HFF-Myc (cell line): ENCODE measurements at regions not wholly inside any gene's neighbourhood (a gene's known extent, or its start where the extent isn't known, plus 50 kb on each side); places are given as distances from the start of the nearest gene placed in this dataset.
"Not testable (repeated sequence)": the region's sequence is repeated elsewhere in the genome, so short reads cannot be mapped to it uniquely, and the experiment has no call there.

Experiments used
- DNase-seq: peaks from one replicate; pipeline ENCODE4 v3.0.0-alpha.2; 2011; ENCODE audit warnings: low read depth; ENCODE audit errors: extremely low read depth
- H3K4me3 ChIP-seq: replicated peaks from 2 replicates; pipeline ENCODE4 v1.5.1; 2011; ENCODE audit warnings: low read depth, mild to moderate bottlenecking, control low read depth, low read length
- TF ChIP-seq, protein P1 (sequence below): IDR thresholded peaks from 2 replicates; pipeline ENCODE4 v1.5.1; 2012; ENCODE audit warnings: mild to moderate bottlenecking, low read depth, low read length, control low read depth; ENCODE audit errors: missing control alignments

DNA sequence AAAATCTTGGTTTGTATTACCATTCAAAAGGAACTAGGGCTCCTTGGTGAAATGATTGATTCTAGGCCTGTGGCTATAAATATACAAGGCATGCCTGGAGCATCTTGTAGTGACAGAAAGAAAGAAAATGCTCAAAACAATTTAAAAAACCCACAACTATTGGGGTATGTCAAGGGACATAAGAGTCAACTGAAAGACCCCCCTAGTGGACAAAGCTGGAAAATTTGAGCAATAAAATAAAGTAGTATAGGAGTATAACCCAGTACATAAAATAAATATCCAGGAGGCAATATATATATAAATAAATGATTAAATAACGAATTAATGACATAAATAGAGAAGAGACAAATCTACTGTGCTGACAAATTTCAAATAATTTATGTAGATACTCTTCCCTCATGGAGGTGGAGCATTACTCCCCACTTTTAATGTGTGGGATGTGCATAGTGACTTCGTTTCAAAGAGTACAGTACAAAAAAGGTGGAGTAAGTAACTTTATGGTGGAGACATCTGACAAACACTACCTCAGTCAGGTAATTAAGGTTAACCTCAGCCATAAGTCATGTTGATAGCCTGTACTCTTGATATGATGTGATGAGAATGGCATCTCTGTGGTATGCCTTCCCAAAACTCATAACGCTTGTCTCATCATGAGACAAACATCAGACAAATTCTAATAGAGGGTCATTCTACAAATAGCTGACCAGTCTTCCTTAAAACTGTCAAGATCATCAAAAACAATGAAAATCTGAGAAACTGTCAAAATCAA, 185.0 kb upstream of the GLRA2 start:
- TF ChIP-seq, protein P1, sequence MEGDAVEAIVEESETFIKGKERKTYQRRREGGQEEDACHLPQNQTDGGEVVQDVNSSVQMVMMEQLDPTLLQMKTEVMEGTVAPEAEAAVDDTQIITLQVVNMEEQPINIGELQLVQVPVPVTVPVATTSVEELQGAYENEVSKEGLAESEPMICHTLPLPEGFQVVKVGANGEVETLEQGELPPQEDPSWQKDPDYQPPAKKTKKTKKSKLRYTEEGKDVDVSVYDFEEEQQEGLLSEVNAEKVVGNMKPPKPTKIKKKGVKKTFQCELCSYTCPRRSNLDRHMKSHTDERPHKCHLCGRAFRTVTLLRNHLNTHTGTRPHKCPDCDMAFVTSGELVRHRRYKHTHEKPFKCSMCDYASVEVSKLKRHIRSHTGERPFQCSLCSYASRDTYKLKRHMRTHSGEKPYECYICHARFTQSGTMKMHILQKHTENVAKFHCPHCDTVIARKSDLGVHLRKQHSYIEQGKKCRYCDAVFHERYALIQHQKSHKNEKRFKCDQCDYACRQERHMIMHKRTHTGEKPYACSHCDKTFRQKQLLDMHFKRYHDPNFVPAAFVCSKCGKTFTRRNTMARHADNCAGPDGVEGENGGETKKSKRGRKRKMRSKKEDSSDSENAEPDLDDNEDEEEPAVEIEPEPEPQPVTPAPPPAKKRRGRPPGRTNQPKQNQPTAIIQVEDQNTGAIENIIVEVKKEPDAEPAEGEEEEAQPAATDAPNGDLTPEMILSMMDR, result no peak
- no peak for DNase-seq
- no peak overlapping the region for H3K4me3 ChIP-seq

DNA sequence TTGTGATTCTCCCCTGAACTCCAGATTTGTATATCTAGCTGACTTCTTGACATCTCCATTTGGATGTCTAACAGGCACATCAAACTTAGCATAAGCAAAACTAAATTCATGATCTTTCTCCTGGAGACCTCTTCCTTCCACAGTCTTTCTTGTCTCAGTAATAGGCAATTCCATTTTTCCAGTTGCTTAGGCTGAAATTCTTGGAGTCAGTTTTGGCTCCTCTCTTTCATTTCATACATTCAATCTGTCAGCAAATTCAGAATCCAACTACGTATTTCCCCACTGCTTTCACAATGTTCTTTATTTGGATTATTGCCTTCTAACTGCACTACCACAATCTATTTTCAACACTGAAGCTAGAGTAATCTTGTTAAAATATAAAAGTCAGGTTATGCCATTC, 219.9 kb upstream of the GLRA2 start:
- no peak overlapping the region for H3K4me3 ChIP-seq
- DNase-seq, result no peak
- TF ChIP-seq, protein P1, result no peak

DNA sequence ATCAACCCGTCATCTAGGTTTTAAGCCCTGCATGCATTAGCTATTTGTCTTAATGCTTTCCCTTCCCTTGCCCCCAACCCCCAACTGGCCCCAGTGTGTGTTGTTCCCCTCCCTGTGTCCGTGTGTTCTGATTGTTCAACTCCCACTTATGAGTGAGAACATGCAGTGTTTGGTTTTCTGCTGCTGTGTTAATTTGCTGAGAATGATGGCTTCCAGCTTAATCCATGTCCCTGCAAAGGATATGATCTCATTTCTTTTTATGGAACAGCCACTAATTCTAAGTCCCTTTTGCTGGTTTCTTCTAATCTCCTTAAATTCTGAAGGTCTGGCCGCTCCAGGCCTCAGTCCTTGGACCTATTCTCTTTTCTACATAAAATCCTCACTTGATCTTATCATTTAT, 220.4 kb upstream of the GLRA2 start:
- not testable (repeated sequence) for DNase-seq, H3K4me3 ChIP-seq

DNA sequence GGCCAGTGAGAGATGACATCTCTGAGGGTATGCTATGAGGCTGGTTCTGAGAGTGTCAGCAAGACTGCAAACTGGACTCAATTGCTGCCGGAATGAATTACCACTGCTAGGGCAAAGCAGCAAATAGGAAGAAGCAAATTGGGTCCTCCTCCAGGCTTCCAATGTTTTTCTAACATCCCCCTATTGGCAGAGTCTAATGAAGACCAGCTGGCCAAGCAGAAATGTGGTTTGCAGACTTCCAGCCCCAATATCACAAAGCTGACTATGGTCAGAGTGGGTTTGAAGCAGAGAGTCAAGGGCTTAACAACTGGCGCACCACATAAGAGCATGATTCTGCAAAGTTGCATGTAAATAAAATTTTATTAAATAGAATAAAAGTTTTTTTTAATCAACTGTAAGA, 225.4 kb upstream of the GLRA2 start:
- DNase-seq, result no peak
- no peak overlapping the region for H3K4me3 ChIP-seq
- TF ChIP-seq, protein P1, result no peak

DNA sequence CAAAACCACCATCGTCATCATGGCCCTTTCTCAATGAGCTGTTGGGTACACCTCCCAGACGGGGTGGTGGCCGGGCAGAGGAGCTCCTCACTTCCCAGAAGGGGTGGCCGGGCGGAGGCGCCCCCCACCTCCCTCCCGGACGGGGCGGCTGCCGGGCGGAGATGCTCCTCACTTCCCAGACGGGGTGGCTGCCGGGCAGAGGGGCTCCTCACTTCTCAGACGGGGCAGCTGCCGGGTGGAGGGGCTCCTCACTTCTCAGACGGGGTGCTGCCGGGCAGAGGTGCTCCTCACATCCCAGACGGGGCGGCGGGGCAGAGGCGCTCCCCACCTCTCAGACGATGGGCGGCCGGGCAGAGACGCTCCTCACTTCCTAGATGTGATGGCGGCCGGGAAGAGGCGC, 226.8 kb upstream of the GLRA2 start:
- H3K4me3 ChIP-seq, DNase-seq: not testable (repeated sequence)

DNA sequence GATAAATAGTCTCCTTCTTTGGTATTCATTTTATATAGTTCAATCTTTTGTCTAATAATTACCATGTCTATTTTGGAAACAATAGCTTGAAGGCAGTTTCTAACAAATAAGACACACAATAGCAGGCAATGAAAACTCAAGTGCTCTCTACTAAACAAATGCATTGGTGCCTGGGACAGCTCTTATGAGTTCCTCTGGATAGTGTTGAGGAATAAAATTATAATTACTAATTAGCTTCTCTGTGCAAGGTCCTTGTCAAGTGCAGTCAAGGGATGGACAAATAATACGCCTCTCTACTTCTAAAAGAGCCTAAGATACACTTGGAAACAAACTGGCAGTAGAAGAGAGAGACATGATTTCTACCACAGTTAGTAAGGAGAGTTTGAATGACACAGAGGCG, 229.0 kb upstream of the GLRA2 start:
- DNase-seq, result no peak
- no peak overlapping the region for H3K4me3 ChIP-seq
- TF ChIP-seq, protein P1, result no peak

DNA sequence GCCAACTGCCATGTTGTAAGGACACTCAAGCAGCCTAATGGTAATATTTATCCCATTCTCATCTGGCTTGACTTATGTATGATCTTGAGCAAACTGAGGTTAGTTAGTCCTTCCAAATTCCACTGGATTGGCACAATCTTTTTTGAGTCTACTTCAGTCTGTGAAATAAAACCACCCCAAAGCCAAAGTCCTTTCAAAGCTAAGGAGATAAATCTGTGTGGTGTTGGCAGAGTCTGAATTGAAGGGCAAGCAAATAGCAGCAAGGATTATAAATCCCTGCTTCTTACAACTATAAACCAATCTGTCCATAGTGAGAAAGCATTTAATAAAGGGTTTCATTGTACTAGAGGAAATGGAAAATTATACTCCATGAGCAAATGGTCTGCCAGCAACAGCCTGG, 233.9 kb upstream of the GLRA2 start:
- no peak for DNase-seq
- no peak overlapping the region for H3K4me3 ChIP-seq
- TF ChIP-seq, protein P1, result no peak
